SK-N-SH (cell line): ENCODE measurements at regions not wholly inside any gene's neighbourhood (a gene's known extent, or its start where the extent isn't known, plus 50 kb on each side); places are given as distances from the start of the nearest gene placed in this dataset.

Experiments used
- CTCF ChIA-PET: fragments of 300-600, 350-600 bp; formaldehyde crosslinking; extraction: SDS; loops from one replicate; lab custom pipeline; 2021; lab: Yijun Ruan, JAX
- POLR2A ChIA-PET: fragments of 350-600 bp; sonication (Branson Sonifier 250); formaldehyde crosslinking; extraction: SDS; loops from one replicate; lab custom pipeline; 2020; ENCODE audit warnings: antibody characterized with exemption, inconsistent platforms; lab: Yijun Ruan, JAX
- DNase-seq: peaks from one replicate; pipeline ENCODE4 v3.0.0; 2012
- H2AFZ ChIP-seq: fragments of 200-600 bp; sonication (generic); 2 replicates; pipeline ENCODE4 v1.8.1; 2016; ENCODE audit warnings: antibody characterized with exemption, mild to moderate bottlenecking, low read depth
- H3F3A ChIP-seq: fragments of 200-600 bp; sonication (generic); replicated peaks from 2 replicates; pipeline ENCODE3; 2016; ENCODE audit warnings: antibody characterized with exemption, mild to moderate bottlenecking; ENCODE audit not compliant: insufficient read depth
- H3K27ac ChIP-seq, 2 experiments: fragments of 200-500 bp in 1 of 2; fragments of 200-600 bp in 1 of 2; sonication (Bioruptor generic) in 1 of 2; sonication (generic), shearing (Covaris generic) in 1 of 2; 2 replicates each; pipeline versions ENCODE4 v1.5.1 to v1.6.1; 2014 to 2016; ENCODE audit warnings: low read depth in 2 of 2, inconsistent platforms in 1 of 2, low read length in 1 of 2, mild to moderate bottlenecking in 1 of 2, mixed read lengths in 1 of 2
- H3K27me3 ChIP-seq: fragments of 200-600 bp; sonication (generic), shearing (Covaris generic); 2 replicates; pipeline ENCODE4 v1.6.1; 2016; ENCODE audit warnings: mixed run types; ENCODE audit not compliant: insufficient read depth
- H3K36me3 ChIP-seq, 2 experiments: fragments of 200-500 bp in 1 of 2; fragments of 200-600 bp in 1 of 2; sonication (Bioruptor generic) in 1 of 2; sonication (generic) in 1 of 2; replicated peaks in 1 of 2; 2 replicates each; pipeline versions ENCODE3 to v1.5.1; 2014 to 2016; ENCODE audit warnings: low read length in 1 of 2, mild to moderate bottlenecking in 1 of 2; ENCODE audit not compliant: insufficient read depth in 2 of 2, control insufficient read depth in 1 of 2
- H3K4me1 ChIP-seq, 2 experiments: fragments of 200-500 bp in 1 of 2; fragments of 200-600 bp in 1 of 2; sonication (Bioruptor generic) in 1 of 2; sonication (generic), shearing (Covaris generic) in 1 of 2; 2 replicates each; pipeline versions ENCODE4 v1.5.1 to v1.6.1; 2014 to 2016; ENCODE audit warnings: low read depth in 1 of 2, low read length in 1 of 2, mixed run types in 1 of 2; ENCODE audit not compliant: insufficient read depth in 2 of 2, control insufficient read depth in 1 of 2
- H3K4me2 ChIP-seq: fragments of 200-600 bp; sonication (generic), shearing (Covaris generic); 2 replicates; pipeline ENCODE4 v1.6.1; 2017; ENCODE audit warnings: mixed run types
- H3K4me3 ChIP-seq, 2 experiments: fragments of 200-500 bp in 1 of 2; fragments of 200-600 bp in 1 of 2; sonication (Bioruptor generic) in 1 of 2; sonication (generic), shearing (Covaris generic) in 1 of 2; 2 replicates each; pipeline versions ENCODE4 v1.5.1 to v1.8.1; 2014 to 2016; ENCODE audit warnings: low read depth in 2 of 2, inconsistent platforms in 1 of 2, low read length in 1 of 2, mild to moderate bottlenecking in 1 of 2, mixed read lengths in 1 of 2, moderate library complexity in 1 of 2
- H3K79me2 ChIP-seq: fragments of 200-600 bp; sonication (generic); 2 replicates; pipeline ENCODE4 v1.8.1; 2017; ENCODE audit warnings: mild to moderate bottlenecking; ENCODE audit not compliant: insufficient read depth
- H3K9ac ChIP-seq: fragments of 200-600 bp; sonication (generic); 2 replicates; pipeline ENCODE4 v1.6.1; 2017; ENCODE audit warnings: mixed run types
- H3K9me2 ChIP-seq: fragments of 200-600 bp; sonication (generic); 2 replicates; pipeline ENCODE4 v1.6.1; 2017; ENCODE audit warnings: mixed run types
- H3K9me3 ChIP-seq: fragments of 200-600 bp; sonication (generic); 2 replicates; pipeline ENCODE4 v1.6.1; 2017; ENCODE audit warnings: mixed run types, mild to moderate bottlenecking, moderate library complexity
- H4K20me1 ChIP-seq: fragments of 200-600 bp; sonication (generic); 2 replicates; pipeline ENCODE4 v1.6.1; 2017; ENCODE audit warnings: mild to moderate bottlenecking, mixed run types; ENCODE audit not compliant: insufficient read depth
- CHD2 ChIP-seq: fragments of 150-350 bp; IDR thresholded peaks from 2 replicates; pipeline ENCODE4 v1.6.1; 2018; ENCODE audit warnings: low read length; ENCODE audit not compliant: partially characterized antibody
- EP300 ChIP-seq, 2 experiments: IDR thresholded peaks; 2 replicates each; pipeline versions ENCODE4 v1.4.0 to v1.6.1; 2012; ENCODE audit warnings: borderline replicate concordance in 1 of 2, low read depth in 1 of 2, low read length in 1 of 2
- EZH2phosphoT487 ChIP-seq: fragments of 200-600 bp; sonication (generic); IDR thresholded peaks from 2 replicates; pipeline ENCODE4 v1.6.1; 2017; ENCODE audit warnings: low read depth, mixed run types, mild to moderate bottlenecking, antibody characterized with exemption, moderate library complexity, borderline replicate concordance
- FOSL2 ChIP-seq: IDR thresholded peaks from 2 replicates; pipeline ENCODE4 v1.4.0; 2012; ENCODE audit warnings: low read depth, mild to moderate bottlenecking, moderate library complexity, borderline replicate concordance
- FOXM1 ChIP-seq: IDR thresholded peaks from 2 replicates; pipeline ENCODE4 v1.4.0; 2012; ENCODE audit warnings: low read depth, mild to moderate bottlenecking
- GABPA ChIP-seq: IDR thresholded peaks from 2 replicates; pipeline ENCODE4 v1.4.0; 2012; ENCODE audit warnings: low read depth, mild to moderate bottlenecking
- GATA2 ChIP-seq: sonication (generic); formaldehyde crosslinking; IDR thresholded peaks from 2 replicates; pipeline ENCODE4 v1.5.0; 2020; ENCODE audit warnings: mild to moderate bottlenecking, missing genetic modification reagents
- REST ChIP-seq: IDR thresholded peaks from 2 replicates; pipeline ENCODE4 v1.6.1; 2012; ENCODE audit warnings: mild to moderate bottlenecking, low read depth, low read length, moderate library complexity
- RFX5 ChIP-seq: IDR thresholded peaks from 2 replicates; pipeline ENCODE4 v1.6.1; 2012; ENCODE audit warnings: mild to moderate bottlenecking, improper control_type of control experiment, low read length
- RXRA ChIP-seq: IDR thresholded peaks from 2 replicates; pipeline ENCODE4 v1.4.0; 2012; ENCODE audit warnings: low read depth, mild to moderate bottlenecking, borderline replicate concordance
- TAF1 ChIP-seq: IDR thresholded peaks from 2 replicates; pipeline ENCODE4 v1.6.1; 2012; ENCODE audit warnings: low read depth, mild to moderate bottlenecking, low read length, moderate library complexity, borderline replicate concordance
- TCF12 ChIP-seq: IDR thresholded peaks from 2 replicates; pipeline ENCODE4 v1.4.0; 2012
- TEAD4 ChIP-seq: IDR thresholded peaks from 2 replicates; pipeline ENCODE4 v1.4.0; 2012; ENCODE audit warnings: mild to moderate bottlenecking, borderline replicate concordance; ENCODE audit not compliant: insufficient read depth
- USF1 ChIP-seq: IDR thresholded peaks from 2 replicates; pipeline ENCODE4 v1.4.0; 2012; ENCODE audit warnings: low read depth, borderline replicate concordance
- YY1 ChIP-seq: IDR thresholded peaks from 2 replicates; pipeline ENCODE4 v1.4.0; 2012; ENCODE audit warnings: low read depth, mild to moderate bottlenecking
- WGBS: methylation state at CpG from one replicate; pipeline ENCODE4 v1.1.6; 2017; ENCODE audit warnings: low lambda C conversion rate; 5-methylcytosine and 5-hydroxymethylcytosine counted together
- TF ChIP-seq, protein P1 (sequence below): fragments of 150-350 bp; IDR thresholded peaks from 2 replicates; pipeline ENCODE4 v1.6.1; 2017; ENCODE audit warnings: antibody characterized with exemption, low read length, low read depth, borderline replicate concordance
- TF ChIP-seq, protein P2 (sequence below): IDR thresholded peaks from 2 replicates; pipeline ENCODE4 v1.4.0; 2012; ENCODE audit warnings: low read depth, borderline replicate concordance

- TF ChIP-seq CHD2 (no peak), RFX5 (no peak), RXRA (no peak)
- TF ChIP-seq, protein P1, sequence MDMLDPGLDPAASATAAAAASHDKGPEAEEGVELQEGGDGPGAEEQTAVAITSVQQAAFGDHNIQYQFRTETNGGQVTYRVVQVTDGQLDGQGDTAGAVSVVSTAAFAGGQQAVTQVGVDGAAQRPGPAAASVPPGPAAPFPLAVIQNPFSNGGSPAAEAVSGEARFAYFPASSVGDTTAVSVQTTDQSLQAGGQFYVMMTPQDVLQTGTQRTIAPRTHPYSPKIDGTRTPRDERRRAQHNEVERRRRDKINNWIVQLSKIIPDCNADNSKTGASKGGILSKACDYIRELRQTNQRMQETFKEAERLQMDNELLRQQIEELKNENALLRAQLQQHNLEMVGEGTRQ = no peak
Observed at GRCh38 chr18:54094474-54094873, 130.0 kb downstream of the MBD2 start (continued).

- Histone ChIP-seq H3K4me1 (peaks cover 0 to 3% of the 10 kb centered on the region in 2 experiments; a peak in 1 of 4 replicates), H3K9me2 (no peaks in the 10 kb centered on the region), H3K27ac (no peak overlapping the region), H2AFZ (no peak overlapping the region), H3K4me2 (no peak overlapping the region), H3K9ac (no peak overlapping the region), H4K20me1 (no peaks in the 10 kb centered on the region), H3K9me3 (no peaks in the 10 kb centered on the region), H3K36me3 (no peaks in the 10 kb centered on the region), H3F3A (no peaks in the 10 kb centered on the region), H3K4me3 (no peak overlapping the region), H3K79me2 (no peaks in the 10 kb centered on the region), H3K27me3 (no peaks in the 10 kb centered on the region)
- 51% methylated on average over 2 of the region's 2 CpGs for WGBS
- ChIA-PET CTCF (interaction anchor here (0.6 to 1.3 kb wide), 3 partner anchors 14 to 284 kb away, joined by 3 read pairs; no protein-coding TSS in a partner anchor), POLR2A (no interaction called here)
- DNase-seq = no peak
- TF ChIP-seq, protein P1 = no peak
- no peak for TF ChIP-seq YY1
- TF ChIP-seq TAF1 = no peak
- no peak for TF ChIP-seq TCF12
- no peak for TF ChIP-seq TEAD4
- TF ChIP-seq, protein P2, sequence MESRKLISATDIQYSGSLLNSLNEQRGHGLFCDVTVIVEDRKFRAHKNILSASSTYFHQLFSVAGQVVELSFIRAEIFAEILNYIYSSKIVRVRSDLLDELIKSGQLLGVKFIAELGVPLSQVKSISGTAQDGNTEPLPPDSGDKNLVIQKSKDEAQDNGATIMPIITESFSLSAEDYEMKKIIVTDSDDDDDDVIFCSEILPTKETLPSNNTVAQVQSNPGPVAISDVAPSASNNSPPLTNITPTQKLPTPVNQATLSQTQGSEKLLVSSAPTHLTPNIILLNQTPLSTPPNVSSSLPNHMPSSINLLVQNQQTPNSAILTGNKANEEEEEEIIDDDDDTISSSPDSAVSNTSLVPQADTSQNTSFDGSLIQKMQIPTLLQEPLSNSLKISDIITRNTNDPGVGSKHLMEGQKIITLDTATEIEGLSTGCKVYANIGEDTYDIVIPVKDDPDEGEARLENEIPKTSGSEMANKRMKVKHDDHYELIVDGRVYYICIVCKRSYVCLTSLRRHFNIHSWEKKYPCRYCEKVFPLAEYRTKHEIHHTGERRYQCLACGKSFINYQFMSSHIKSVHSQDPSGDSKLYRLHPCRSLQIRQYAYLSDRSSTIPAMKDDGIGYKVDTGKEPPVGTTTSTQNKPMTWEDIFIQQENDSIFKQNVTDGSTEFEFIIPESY = no peak
- no peak for TF ChIP-seq RXRA
- no peak for TF ChIP-seq RFX5
- TF ChIP-seq GATA2 (CRISPR knock-in tag) = no peak
- no peak for TF ChIP-seq USF1
- TF ChIP-seq CHD2 = no peak
- no peak for TF ChIP-seq EP300 (IDR thresholded peaks at IDR 0.05; ENCODE audit: borderline replicate concordance in 1 of 2, low read depth in 1 of 2, low read length in 1 of 2)
- TF ChIP-seq GABPA = no peak
- TF ChIP-seq FOSL2 = no peak
- TF ChIP-seq REST = no peak
- no peak for TF ChIP-seq FOXM1
- TF ChIP-seq EZH2phosphoT487 = no peak
Observed at GRCh38 chr18:54090856-54091255, 133.6 kb downstream of the MBD2 start.
